NCI-H2107 treated with DMSO at 0.1 percent for 48 hours (cell line): ENCODE measurements at regions not wholly inside any gene's neighbourhood (a gene's known extent, or its start where the extent isn't known, plus 50 kb on each side); places are given as distances from the start of the nearest gene placed in this dataset.

Source experiments
- DNase-seq: peaks from one replicate; lab custom pipeline; 2025; ENCODE audit not compliant: unreplicated experiment; lab: John Stamatoyannopoulos, UW

DNA sequence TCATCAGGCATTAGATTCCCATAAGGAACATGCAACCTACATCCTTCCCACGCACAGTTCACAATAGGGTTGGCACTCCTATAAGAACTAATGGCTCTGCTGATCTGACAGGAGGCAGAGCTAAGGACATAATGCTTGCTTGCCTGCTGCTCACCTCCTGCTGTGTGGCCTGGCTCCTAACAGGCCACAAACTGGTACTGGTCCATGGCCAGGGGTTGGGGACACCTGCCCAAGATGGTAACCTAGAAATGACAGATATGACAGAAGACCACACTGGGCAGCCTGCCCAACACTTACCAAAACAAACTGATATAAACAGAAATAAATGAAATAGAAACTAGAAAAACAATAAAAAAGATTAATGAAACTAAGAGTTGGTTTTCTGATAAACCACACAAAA is 325.6 kb downstream of the SEC23A start:
- no peak for DNase-seq

DNA sequence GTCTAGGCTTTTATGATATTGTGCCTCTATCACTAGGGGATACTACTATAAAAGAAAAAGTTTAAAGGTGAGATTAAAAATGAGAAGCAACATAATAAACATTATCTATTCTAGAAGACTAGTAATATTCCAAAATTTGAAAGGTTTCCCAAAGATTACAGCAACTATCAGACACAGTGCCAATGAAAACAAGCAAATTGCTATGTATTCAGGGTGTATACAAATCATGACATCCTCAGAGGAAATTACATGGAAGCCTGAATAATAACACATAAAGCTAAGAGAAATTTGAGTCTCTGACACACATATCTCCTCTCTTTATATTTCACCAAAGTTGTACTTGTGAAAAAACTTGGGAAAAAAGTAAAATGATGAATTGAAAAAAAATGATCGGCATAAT is 327.0 kb downstream of the SEC23A start:
- DNase-seq = no peak

DNA sequence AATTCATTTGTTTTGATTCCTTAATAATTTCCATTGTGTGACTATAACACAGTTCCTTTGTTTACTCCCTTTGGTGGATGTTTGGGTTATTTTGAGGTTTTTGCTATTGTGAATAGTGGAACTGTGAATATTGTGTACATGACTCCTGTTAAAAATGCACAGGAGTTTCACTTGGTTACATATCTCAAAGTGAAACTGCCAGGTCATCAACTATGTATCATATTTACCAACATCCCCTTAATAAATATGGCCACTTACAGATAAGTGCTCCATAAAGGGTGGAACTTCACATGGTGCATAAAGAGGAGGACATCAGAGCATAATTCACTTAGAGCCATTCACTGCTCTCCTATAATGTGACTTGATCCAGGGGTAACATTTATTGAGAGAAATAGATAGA is 328.9 kb downstream of the SEC23A start:
- DNase-seq = no peak

DNA sequence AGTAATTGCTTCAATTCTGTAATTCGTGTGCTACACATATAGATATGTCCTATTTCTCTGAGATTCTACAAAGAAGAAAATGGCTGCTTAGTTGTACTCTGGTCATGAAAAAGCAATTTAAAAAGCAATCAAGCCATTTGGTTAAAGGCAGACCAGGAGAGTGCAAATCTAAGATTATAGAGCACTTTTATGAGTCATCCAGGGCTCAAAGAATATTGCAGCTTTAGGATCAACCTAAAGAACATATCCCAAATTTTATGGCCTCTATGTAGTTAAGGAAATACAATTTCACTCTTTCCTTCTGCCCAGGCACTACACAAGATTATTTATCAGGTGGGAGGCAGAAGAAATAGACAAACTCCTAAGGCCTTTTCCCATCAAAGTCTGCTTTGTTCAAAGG is 332.8 kb downstream of the SEC23A start:
- DNase-seq = no peak

DNA sequence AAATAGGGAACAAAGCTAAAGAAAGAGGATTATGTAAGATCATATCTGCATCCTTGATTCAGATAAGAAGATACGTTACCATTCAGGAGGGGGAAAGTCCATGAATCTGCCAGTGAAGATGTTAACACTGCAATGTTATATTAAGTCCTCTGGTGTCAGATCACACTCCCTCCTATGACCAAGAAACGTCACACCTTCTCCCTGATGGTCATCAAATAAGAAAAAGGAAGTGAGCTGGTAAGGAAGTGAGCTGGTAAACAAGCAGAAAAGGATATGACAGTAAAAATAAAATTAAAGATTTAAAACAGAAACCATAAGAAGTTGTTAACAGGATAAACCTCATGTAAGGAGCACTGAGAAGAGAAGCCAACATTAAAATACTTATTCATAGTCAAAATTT is 340.2 kb downstream of the SEC23A start:
- no peak for DNase-seq

DNA sequence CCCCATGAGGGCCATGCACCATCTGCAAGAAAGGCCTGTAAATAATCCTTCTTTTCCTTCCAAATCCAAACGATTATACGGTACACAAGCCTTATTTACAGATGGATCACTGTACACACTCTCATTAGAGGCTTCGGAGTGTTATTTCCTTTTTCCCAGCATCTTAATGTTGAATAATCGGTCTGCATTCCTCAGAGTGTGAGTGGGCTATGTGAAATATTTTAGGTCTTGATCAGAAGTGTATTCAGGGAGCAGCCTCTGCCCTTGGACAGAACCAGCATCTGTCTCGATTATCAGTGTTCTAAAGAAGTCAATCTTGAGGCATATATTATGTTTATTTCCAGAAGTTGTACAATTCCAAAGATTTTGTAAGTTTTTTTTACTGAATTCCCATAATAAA is 340.6 kb downstream of the SEC23A start:
- DNase-seq = no peak

DNA sequence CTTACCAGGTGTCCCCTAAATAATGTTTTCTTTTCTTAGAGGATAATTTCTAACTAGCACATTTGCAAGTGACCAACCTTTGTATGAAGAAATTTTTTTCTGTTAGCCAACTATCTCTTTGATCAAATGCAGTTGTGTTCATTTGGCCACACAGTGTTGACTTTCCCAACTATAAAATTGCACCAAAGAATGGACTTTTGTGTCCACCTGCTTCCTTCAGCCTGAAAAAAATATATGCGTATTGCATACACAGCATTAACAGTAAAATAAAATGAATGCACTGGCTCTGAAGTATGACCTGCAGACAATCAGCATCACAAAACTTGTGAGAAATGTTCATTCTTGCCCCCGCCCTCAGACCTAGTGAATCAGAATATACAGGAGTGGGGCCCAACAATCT is 342.0 kb downstream of the SEC23A start:
- DNase-seq = no peak

DNA sequence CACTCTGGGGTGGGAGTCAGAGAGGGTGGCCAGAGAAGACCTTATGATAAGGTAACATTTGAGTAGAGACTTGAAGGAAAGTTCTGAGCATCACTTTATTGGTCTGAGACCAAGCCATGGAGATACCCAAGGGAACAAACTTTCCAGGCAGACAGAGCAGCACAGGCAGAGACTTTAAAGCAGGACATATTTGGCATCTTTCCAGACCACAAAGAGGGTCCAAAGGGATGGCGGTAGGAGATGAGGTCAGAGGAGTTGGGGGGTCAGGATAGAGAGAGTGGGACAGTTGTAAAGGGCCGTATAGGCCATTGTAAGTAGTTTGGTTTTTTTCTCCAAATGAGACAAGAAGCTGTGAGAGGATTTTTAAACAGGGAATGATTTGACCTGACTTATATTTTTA is 344.4 kb downstream of the SEC23A start:
- no peak for DNase-seq

DNA sequence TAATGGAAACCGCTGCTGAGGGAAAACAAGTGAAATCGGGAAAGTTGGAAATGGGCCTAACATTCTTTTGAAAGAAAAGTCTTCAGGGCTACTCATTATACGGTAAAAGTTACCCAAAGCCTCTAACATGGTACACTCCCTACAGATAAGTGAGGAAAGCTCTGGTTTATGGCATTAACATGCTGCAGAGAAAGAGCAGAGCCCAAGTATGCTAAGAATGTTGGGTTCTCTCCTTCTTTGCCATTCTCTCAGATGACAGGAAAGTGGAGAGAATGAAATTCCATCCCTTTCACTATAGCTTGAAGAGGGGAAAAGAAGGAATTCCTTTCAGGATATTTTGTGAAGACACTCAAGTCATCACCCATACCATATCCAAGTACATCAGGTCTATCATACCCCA is 348.0 kb downstream of the SEC23A start:
- no peak for DNase-seq

DNA sequence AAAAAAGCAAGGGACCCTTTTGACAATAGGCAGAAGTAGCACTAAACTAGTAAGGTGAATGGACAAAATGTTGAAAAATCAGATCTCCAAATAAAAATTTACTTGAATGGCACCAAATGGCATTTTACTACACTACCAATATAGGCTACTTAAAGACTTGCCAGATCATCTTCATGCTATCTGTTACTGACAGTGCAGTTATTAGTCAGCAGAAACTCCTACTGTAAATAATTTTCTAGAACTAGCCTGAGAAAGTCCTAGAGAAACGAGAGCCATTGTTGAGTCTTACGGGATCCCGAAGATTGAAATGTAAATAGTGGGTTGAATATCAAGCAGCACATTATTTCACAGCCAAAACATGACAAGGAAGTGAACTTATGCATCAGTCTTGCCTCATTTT is 350.3 kb downstream of the SEC23A start:
- DNase-seq = no peak

DNA sequence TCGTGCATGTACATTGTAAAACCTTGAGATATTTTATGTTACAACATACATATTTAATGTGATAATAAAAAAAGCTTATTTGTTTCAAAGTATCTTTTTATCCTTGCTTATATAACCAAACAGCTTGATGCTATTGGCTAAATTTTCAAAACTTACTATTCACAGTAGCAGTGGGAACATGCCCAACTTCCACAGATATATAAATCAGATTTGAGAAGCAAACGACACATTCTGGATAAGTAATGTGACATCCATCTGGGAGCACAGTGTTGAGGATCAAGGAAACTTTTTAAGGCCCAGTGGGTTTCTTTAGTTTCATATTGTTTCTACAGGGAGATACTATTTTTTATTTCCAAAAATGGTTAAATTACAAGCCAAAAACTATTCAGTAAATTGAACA is 350.7 kb downstream of the SEC23A start:
- no peak for DNase-seq

DNA sequence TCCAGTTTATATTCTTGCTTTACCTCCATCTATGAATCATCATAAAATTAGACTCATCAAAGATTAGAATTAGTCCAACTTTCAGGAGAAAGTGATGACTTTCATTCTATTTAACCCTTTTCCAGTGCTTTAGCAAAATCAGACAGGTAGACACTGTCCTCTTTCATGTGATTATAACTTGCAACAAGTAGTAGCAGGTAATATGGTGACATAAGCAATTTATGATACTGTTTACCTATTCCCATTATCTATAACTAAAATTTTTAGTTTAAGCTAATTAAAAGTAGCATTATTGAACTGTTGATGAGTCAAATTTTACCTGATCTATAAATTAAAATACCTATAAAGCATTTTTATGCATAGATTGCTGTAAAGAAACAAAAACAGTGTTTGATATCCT is 351.6 kb downstream of the SEC23A start:
- DNase-seq = no peak

DNA sequence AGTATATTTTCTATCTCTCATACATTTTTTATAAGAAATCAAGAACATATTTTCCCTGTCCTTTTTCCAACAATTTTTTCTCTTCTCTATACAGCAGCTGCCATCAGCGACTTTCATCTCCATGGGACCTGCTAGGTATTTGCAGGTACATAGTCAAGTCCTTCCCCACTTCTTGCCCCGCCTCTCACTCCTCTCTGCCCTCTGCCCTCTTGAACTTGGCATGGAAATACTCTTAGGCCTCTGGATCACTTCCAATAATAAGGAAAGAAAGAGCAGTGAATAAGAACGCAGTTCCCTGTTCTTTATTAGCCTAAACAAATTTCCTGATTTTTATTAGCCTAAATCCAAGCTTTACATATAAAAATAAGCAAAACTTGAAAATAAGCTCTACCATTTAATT is 353.1 kb downstream of the SEC23A start:
- DNase-seq = no peak

DNA sequence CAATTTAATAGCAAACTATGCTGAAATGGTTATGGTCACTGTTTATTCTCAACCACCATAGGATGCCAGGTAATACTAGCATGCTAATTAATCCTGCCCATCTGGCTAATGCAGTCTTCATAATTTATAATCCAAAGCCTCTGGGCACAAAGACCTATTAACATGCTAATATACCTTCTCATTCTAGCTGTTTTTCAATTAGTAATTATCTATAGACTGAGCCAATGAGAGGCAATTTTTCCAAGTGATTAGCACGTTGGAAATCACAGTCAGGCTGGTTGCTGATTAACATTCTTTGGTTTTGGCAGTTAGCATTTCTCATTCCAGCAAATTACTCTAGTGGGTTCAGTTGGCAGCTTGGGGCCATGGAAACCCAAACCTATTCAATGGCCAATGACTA is 357.2 kb downstream of the SEC23A start:
- DNase-seq = no peak

DNA sequence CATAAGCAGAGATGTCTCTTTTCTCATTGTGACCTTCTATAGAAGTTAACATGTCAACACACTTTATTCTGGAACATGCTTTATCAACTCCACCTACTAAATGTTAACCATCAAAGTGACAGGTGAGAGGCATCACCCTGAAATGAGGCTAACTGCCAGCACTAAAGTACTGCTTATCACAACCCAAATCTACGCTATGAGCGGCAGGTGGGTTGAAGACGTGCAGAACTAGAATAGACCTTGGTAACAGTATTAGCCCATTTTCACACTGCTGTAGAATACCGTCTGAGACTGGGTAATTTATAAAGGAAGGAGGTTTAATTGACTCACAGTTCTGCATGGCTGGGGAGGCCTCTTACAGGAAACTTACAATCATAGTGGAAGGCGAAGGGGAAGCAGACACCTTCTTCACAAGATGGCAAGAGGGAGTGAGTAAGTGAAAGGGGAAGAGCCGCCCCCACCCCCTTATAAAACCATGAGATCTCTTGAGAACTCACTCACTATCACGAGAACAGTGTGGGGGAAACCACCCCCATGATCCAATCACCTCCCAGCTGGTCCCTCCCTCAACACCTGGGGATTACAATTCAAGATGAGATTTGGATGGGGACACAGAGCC is 359.0 kb downstream of the SEC23A start:
- DNase-seq = no peak

DNA sequence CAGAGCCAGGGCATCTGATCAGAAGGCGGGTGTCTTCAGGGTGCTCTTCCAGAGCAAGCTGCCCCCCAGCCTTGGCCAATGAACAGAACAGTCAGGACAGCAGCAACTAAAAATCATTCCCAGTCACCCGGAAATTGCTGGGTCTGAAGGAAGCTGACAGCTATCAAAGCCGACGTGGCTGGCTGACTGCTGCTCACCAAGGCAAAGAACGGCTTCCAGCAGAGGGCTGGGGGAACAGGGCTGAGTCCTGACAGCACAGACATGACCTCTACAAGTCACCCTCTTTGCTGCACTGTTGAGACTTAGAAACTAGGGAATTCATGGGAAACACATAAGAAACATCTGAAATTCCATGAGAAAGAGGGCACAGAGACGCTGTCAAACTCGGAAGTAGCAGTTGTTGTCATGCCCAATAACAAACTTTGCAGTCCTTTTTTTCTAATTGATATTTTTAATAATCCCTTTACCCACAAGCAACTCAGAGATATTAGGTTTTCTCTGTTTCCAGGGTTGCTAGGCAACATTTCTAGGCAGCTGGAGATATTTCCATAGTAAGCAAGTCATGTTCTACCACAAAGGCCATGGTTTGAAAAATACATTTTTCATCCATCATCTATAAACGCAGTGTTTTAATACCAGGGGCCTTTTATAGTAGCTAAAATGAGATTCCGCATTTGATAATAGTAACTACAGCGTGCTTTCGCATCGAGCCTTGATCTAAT is 365.2 kb downstream of the SEC23A start:
- DNase-seq = no peak

DNA sequence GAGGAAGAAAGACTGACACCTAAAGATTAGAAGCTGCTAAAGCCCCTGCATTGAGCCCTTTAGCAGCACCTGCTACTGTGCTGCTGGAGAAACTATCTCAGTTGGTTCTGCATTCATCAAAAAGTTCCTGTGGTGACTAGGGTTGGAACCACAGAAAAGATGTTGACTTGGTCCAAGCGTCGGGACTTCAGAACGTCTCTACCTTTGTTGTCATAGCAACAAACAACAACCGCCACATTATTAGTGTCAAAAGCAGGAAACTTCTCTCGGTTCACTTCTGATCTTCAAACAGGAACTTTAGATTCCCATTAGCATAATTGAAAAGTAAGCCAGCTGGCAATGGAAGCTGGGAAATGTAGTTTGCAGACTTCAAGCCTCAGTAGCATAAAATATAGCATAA is 368.0 kb downstream of the SEC23A start:
- no peak for DNase-seq

DNA sequence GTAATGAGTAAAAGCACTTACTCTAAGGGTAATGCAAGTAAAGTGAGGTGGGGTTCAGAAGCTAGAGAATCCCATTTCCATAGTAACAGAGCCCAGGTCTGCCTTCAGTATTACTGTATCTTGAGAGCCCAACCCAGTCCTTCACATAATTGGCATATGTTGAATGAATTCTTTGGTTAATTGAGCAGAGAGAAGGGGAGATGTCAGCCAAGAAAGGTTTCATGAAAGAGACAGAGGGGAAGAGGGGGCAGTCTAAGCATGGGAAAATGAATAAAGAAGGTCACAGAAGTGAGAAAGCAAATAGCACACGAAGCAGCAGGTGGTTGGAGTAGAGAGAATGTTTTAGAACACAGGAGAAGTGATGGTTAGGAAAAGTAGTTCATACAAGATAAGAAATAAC is 371.1 kb downstream of the SEC23A start:
- no peak for DNase-seq

DNA sequence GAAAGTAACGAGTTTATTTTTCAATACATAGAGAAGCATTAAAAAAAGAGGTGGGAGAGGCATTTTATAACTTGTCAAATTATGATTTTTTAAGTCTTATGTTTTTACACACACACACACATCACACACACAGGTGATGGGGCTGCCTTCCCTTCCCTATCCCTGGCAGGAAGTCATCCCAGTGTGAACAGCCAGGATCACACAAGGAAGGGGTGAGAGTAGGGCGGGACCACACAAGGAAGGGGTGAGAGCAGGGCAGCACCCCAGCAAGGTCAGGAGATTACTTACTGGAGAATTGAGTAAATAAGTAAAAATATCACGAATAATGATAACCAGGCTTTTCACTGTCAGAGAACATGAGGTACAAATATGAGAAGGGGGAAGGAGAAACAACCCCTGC is 372.6 kb downstream of the SEC23A start:
- DNase-seq = no peak

DNA sequence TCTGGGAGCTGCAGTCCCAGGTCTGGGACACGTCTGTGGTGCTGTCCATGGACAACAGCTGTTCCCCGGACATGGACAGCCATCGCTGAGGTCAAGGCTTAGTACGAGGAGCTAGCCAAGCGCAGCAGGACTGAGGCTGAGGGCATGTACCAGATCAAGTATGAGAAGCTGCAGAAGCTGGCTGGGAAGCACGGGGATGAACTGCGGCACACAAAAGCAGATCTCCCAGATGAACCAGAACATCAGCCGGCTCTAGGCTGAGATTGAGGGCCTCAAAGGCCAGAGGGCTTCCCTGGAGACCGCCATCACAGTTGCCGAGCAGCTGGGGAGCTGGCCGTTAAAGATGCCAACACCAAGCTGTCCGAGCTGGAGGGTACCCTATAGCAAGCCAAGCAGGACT is 375.3 kb downstream of the SEC23A start:
- no peak for DNase-seq

DNA sequence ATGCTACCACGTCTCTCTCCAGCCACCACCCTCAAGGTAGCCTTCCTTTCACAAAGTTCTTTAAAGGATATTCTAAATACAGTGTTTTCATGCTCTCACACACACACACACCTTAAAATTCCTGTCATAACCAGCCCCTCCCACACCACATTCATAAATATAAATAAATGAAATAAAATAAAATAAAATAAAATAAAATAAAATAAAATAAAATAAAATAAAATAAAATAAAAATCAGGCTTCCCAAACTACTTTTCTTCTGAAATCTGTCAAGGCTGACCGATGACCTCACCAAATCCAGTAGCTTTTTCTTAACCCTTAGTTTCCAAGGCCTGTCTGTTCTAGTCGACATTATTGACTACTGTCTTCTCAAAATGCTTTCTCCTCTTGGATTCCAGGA is 378.4 kb downstream of the SEC23A start:
- no peak for DNase-seq

DNA sequence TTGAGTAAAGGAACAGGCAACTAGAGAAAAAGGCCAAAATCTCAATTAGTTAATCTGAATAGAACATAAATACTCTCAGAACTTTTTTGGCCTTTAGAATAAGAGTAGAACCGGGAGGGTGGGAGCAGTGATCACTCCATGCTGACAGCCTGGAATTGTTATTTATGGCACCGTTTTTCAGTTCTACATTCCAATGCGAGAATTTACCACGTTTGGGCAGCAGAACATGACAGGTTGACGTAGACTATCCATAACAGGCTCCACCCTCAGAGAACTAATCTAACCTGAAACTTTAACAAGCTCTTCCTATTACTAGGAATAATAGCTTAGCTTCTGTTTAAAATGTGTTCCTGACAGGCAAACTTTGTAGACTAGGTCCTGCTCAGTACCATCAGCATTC is 379.1 kb downstream of the SEC23A start:
- DNase-seq = no peak

DNA sequence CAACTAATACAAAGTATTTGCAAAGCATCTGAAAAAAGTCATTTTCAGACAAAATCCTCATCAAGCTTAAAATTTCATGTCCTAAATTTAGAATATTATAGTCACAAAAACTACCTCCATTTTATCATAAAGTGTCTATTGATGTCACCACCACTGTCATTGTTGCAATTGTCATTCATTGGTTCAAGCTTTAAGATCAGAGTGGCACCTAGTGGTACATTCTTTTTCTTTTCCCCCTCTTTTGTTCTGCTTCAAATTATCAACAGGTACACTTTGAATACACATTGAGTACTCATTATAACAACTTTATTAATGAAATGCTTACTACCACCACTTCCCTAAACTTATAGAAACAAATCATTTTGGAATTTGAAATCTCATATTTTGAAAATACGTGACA is 379.8 kb downstream of the SEC23A start:
- no peak for DNase-seq
